Loucy (cell line): ENCODE measurements at regions not wholly inside any gene's neighbourhood (a gene's known extent, or its start where the extent isn't known, plus 50 kb on each side); places are given as distances from the start of the nearest gene placed in this dataset.

Experiments
- H2AFZ ChIP-seq: fragments of 200-600 bp; sonication (generic); 2 replicates; pipeline ENCODE4 v1.6.0; 2016; ENCODE audit warnings: antibody characterized with exemption, mild to moderate bottlenecking, low read length, moderate library complexity
- H3F3A ChIP-seq: fragments of 200-600 bp; 2 replicates; pipeline ENCODE4 v1.6.0; 2016; ENCODE audit warnings: antibody characterized with exemption, low read depth, mild to moderate bottlenecking
- H3K27me3 ChIP-seq: fragments of 200-600 bp; sonication (generic); 2 replicates; pipeline ENCODE4 v1.6.1; 2014; ENCODE audit warnings: low read length, mild to moderate bottlenecking; ENCODE audit not compliant: insufficient read depth, poor library complexity, severe bottlenecking
- H3K36me3 ChIP-seq: fragments of 200-600 bp; sonication (generic); 2 replicates; pipeline ENCODE4 v1.6.1; 2016; ENCODE audit warnings: low read length; ENCODE audit not compliant: insufficient read depth
- H3K4me1 ChIP-seq: fragments of 200-600 bp; sonication (generic); 2 replicates; pipeline ENCODE4 v1.5.1; 2014; ENCODE audit warnings: low read length, mild to moderate bottlenecking; ENCODE audit not compliant: insufficient read depth, poor library complexity, severe bottlenecking
- H3K4me2 ChIP-seq: fragments of 200-600 bp; sonication (generic); 2 replicates; pipeline ENCODE4 v1.6.0; 2014; ENCODE audit warnings: antibody characterized with exemption, low read length, low read depth, mild to moderate bottlenecking; ENCODE audit not compliant: poor library complexity, severe bottlenecking
- H3K4me3 ChIP-seq: fragments of 200-600 bp; sonication (generic); 2 replicates; pipeline ENCODE4 v1.5.1; 2014; ENCODE audit warnings: low read length, mild to moderate bottlenecking, mixed read lengths; ENCODE audit not compliant: poor library complexity, severe bottlenecking
- H3K79me2 ChIP-seq: fragments of 200-600 bp; sonication (generic); 2 replicates; pipeline ENCODE4 v1.6.1; 2014; ENCODE audit warnings: low read length; ENCODE audit not compliant: insufficient read depth
- H3K9ac ChIP-seq: fragments of 200-600 bp; sonication (generic); 2 replicates; pipeline ENCODE4 v1.6.0; 2014; ENCODE audit warnings: mild to moderate bottlenecking, low read depth, low read length, moderate library complexity; ENCODE audit not compliant: poor library complexity, severe bottlenecking
- H3K9me2 ChIP-seq: fragments of 200-600 bp; sonication (generic); replicated peaks from 2 replicates; pipeline ENCODE4 v1.6.1; 2016; ENCODE audit warnings: low read depth, low read length, mixed read lengths
- H3K9me3 ChIP-seq: fragments of 200-600 bp; sonication (generic); 2 replicates; pipeline ENCODE4 v1.6.1; 2014; ENCODE audit warnings: mild to moderate bottlenecking, antibody characterized with exemption, low read length, low read depth; ENCODE audit not compliant: insufficient read depth
- H4K20me1 ChIP-seq: fragments of 200-600 bp; sonication (generic); 2 replicates; pipeline ENCODE4 v1.6.0; 2014; ENCODE audit warnings: antibody characterized with exemption, low read length, mild to moderate bottlenecking; ENCODE audit not compliant: insufficient read depth, poor library complexity, severe bottlenecking
- EZH2phosphoT487 ChIP-seq: fragments of 200-600 bp; IDR thresholded peaks from 2 replicates; pipeline ENCODE4 v1.6.1; 2018; ENCODE audit warnings: antibody characterized with exemption, mild to moderate bottlenecking, moderate library complexity, borderline replicate concordance
- TF ChIP-seq, protein P1 (sequence below): fragments of 200-600 bp; sonication (generic); conservative IDR thresholded peaks from 2 replicates; pipeline ENCODE4 v1.5.1; 2014; ENCODE audit warnings: mild to moderate bottlenecking, antibody characterized with exemption, low read length

DNA sequence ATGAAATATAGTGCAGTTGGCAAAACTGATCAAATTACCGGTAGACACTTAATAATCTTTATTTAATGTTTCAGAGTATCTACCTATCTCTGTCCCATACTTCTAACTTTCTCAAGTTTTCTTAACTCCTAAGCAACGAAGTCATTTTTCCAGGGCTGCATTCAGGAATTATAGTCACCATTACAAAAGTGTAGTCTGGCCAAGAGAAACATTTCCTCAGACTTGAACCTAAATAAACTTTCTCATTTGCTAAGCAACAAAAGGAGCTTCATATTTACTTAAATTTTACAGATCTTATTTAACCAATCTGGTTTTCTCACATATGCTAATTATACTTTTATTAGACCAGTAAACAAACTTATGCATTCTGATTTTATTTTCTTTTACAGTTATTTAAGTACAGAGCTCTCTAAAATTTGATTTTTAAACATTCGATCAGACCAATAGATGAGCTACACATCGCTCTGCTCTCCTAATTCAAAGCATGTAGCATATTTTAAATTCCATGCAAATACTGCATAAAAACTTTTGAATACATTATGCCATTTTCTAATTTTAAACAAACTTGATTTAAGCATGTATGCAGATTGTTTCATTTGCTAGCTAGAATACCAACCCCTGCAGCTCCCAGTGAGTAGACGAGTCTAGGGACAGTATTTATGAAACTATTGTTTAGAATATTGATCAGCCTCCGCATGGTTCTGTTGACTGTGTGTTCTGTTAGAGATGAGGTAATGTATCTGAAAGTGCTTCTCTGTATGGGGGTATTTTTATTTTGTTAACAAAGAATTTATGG is 201.4 kb downstream of the CHRM3 start:
- H4K20me1 ChIP-seq, result no peaks in the 10 kb centered on the region
- H3K4me3 ChIP-seq, result no peak overlapping the region
- H3K4me1 ChIP-seq, result no peaks in the 10 kb centered on the region
- no peaks in the 10 kb centered on the region for H3F3A ChIP-seq
- H2AFZ ChIP-seq, result no peak overlapping the region
- H3K9me3 ChIP-seq, result no peaks in the 10 kb centered on the region
- H3K27me3 ChIP-seq, result no peaks in the 10 kb centered on the region
- TF ChIP-seq, protein P1, sequence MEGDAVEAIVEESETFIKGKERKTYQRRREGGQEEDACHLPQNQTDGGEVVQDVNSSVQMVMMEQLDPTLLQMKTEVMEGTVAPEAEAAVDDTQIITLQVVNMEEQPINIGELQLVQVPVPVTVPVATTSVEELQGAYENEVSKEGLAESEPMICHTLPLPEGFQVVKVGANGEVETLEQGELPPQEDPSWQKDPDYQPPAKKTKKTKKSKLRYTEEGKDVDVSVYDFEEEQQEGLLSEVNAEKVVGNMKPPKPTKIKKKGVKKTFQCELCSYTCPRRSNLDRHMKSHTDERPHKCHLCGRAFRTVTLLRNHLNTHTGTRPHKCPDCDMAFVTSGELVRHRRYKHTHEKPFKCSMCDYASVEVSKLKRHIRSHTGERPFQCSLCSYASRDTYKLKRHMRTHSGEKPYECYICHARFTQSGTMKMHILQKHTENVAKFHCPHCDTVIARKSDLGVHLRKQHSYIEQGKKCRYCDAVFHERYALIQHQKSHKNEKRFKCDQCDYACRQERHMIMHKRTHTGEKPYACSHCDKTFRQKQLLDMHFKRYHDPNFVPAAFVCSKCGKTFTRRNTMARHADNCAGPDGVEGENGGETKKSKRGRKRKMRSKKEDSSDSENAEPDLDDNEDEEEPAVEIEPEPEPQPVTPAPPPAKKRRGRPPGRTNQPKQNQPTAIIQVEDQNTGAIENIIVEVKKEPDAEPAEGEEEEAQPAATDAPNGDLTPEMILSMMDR, result no peak
- no peak for TF ChIP-seq EZH2phosphoT487
- H3K4me2 ChIP-seq, result no peak overlapping the region
- no peaks in the 10 kb centered on the region for H3K79me2 ChIP-seq
- no peaks in the 10 kb centered on the region for H3K9me2 ChIP-seq
- no peaks in the 10 kb centered on the region for H3K36me3 ChIP-seq
- no peak overlapping the region for H3K9ac ChIP-seq

DNA sequence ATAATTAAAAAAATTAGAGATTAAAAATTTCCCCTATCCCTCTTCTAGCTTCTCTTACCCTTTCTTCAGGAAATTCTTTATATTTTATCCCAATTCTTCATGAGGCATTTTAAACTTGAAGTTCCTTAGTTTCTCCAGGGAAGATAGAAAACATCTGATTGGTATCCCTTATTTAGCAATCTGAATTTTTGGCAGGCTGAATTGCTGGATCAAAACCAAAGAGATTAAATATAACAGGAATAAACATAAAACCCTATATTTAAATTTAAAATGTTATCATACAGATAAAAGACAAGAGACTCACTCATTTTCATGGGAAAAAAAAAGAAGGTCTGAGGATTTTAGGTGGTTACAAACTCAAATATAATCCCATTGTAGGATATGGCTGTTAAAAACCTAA is 204.2 kb downstream of the CHRM3 start:
- no peaks in the 10 kb centered on the region for H3K4me1 ChIP-seq
- H3K79me2 ChIP-seq, result no peaks in the 10 kb centered on the region
- H4K20me1 ChIP-seq, result no peaks in the 10 kb centered on the region
- H3K4me2 ChIP-seq, result no peak overlapping the region
- H3F3A ChIP-seq, result no peaks in the 10 kb centered on the region
- H3K9me2 ChIP-seq, result no peaks in the 10 kb centered on the region
- no peak overlapping the region for H3K4me3 ChIP-seq
- no peak overlapping the region for H3K9ac ChIP-seq
- H3K27me3 ChIP-seq, result no peaks in the 10 kb centered on the region
- H2AFZ ChIP-seq, result no peak overlapping the region
- no peak for TF ChIP-seq EZH2phosphoT487
- TF ChIP-seq, protein P1, result no peak
- no peaks in the 10 kb centered on the region for H3K9me3 ChIP-seq
- H3K36me3 ChIP-seq, result no peaks in the 10 kb centered on the region

DNA sequence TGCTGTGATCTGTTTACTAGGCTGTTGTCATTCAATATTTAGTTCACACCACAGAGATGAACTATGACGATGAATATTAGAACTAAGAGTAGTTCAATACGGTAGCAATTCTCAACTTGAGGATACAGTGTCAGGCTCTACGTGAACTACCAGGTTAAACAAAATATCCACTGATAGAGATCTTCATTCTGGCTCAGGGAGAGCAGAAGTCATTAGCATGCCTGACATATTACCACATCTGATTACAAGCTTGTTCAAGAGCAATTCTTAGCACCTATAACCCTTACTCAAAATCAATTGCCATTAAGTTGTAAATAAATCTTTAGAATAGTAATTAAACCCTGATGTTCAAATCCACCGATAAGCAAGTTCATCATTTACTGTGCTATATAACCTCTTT is 207.2 kb downstream of the CHRM3 start:
- Histone ChIP-seq H3K4me1 (no peaks in the 10 kb centered on the region), H3K27me3 (no peaks in the 10 kb centered on the region), H2AFZ (no peak overlapping the region), H3K9me3 (no peaks in the 10 kb centered on the region), H4K20me1 (no peaks in the 10 kb centered on the region), H3F3A (no peaks in the 10 kb centered on the region), H3K4me2 (no peak overlapping the region), H3K9ac (no peak overlapping the region), H3K4me3 (no peak overlapping the region), H3K9me2 (no peaks in the 10 kb centered on the region), H3K36me3 (no peaks in the 10 kb centered on the region), H3K79me2 (no peaks in the 10 kb centered on the region)
- no peak for TF ChIP-seq EZH2phosphoT487
- TF ChIP-seq, protein P1, result no peak
